NCI-H345 treated with DMSO at 0.1 percent for 48 hours (cell line): ENCODE measurements at regions not wholly inside any gene's neighbourhood (a gene's known extent, or its start where the extent isn't known, plus 50 kb on each side); places are given as distances from the start of the nearest gene placed in this dataset.

Experiments used
- DNase-seq: peaks from one replicate; lab custom pipeline; 2025; ENCODE audit not compliant: unreplicated experiment; lab: John Stamatoyannopoulos, UW

DNA sequence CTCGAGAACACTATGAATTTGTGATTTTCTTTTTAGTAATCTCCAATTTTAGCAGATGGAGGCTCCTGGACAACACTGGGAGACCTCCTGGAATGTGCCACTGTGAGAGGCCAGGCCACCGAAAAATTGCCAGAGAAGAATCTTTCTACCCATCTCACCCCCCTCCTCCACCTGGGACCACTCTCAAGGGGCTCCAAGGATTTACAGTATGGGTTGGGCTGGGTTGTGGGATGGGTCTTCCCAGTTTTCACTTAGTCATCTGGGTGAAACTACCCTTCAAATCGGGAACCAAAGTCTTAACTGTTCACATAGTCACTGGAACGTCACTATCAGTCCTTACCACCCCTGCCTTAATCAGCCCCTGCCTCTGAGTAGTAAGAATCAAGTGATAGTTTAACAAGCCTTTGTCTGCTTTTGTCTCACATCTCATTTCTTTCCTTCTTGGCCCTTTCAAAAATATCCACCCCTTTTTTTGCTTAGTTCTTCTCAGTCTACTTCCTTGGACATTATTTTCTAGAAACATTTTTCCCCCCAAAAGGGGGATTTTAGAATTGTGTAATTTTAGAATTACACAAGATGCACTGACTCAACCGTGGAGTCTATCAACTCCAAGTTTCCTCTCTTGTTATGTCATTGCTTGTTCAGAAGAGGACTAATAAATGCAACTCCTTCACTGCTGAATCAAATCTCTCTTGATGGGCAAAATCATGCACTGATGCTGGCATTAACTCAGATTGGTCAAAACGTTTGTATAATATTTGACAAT, 148.2 kb upstream of the MOCS1 start:
- no peak for DNase-seq

DNA sequence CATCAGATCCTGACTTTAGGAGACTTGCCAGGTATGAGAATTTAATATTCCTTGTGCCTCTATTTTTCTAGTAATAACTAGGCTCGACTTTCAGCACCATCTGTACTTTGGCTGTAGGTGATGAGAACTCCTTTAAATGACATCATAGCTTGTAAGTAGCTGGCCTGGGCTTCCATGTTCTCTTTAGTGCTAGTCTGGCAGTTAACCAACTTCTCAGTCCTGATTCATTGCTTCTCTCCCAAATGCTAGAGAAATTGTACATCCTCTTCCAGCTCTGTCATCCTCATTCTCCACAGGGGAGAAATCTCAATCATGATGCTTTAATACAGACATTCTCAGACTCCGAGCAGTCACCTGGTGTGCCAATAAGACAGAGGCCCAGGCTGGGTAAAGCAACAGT, 143.5 kb upstream of the MOCS1 start:
- DNase-seq = no peak

DNA sequence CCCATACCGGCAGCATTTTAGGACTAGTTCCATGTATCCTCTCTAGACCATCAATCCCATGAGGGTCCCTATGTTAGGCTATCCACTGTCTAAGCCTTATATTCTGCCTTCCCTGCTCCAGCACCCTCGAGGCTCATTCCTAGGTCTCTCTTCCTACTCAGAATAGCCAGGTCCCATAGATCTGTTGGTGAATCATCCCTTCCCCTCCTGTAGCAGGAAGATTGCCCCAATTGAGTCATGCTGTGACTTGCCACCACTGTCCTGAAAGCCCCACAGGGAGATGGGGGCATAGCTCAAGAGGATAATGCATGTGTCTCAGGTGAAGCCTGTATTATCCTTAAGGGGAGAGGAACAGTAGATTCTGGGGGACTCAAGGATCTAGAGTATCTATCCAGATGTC, 143.1 kb upstream of the MOCS1 start:
- no peak for DNase-seq

DNA sequence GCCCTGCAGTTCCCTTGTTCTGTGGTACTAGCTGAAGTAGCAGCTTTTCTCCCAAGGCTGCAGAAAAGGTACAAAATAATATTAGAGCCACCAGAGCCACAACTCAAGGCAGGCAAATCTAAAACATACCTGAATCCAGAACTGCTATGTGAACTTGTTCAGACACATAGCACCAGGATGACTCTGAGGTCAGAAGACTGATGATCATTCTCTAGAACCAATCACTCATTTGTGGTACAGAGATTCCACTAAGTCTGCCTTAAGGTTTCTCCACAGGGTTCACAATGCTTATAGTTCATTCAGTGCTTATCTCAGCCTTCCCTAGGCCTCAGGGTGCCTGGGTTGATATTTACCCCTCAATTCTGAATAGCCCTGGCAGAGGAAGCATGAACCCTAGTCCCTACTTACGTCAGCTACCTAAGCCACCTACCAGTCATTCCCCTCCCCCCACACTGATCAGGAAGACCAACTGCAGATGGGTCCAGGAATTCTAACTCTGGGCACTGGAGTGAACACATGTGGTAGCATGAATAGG, 140.9 kb upstream of the MOCS1 start:
- DNase-seq = no peak

DNA sequence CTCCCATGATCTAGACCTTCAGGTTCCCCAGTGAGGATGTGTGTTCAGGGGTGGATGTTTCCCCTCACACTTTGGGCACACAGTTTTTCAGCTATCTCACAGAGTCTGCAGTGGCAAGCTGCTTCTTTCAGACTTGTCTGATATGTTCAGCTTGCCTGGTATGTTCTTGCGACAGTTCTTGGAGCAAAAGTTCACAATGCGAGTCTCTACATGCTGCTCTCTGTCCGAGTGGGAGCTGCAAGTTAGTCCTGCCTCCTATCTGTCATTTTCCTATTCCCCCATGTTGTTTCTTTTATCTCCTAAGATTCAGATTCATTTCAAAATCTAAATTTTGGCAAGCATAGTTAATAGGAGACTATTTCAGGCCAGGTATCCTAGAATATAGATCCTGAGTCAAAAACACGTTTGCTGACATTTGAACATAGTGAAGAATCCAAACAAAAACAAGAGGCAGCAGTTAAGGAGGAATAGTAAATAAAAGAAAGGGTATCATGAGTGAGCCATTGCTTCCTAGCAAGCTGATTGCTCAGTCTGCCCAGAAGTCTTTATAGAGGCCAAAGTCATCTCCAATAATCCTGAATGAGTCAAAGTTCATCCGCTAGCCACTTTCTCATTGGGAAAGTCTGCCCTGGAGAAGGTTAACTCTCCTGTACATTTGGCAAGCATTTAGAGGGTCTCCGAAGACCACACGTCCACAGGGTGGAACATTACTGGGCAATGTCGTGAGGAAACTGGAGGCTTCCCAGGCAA, 140.2 kb upstream of the MOCS1 start:
- no peak for DNase-seq

DNA sequence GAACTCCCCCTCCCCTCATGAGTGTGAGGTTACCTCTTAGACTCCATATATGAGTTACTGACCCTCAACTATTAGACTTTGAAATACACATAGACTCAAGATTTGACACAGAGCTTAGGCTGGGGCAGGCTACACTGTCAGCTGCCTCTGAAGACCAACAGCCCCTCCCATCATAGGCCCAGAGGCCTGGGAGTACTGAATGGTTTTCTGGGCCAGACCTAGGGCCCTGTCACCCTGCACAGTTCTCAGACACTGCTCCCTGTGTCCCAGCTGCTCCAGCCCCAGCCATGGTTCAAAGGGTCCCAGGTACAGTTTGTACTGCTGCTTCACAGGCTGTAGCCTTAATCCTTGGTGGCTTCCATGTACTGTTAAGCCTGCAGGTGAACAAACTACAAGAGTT, 132.1 kb upstream of the MOCS1 start:
- no peak for DNase-seq

DNA sequence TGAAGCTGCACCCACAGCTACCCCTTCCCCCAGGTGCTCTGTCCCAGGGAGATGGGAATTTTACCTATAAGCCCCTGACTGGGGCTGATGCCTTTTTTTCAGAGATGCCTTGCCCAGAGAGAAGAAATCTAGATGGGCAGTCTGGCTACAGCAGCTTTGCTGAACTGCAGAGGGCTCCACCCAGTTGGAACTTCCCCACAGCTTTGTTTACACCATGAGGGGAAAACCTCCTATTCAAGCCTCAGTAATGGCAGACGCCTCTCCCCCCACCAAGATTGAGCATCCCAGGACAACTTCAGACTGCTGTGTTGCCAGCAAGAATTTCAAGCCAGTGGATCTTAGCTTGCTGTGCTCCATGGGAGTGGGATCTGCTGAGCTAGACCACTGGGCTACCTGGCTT, 122.6 kb upstream of the MOCS1 start:
- DNase-seq = no peak

DNA sequence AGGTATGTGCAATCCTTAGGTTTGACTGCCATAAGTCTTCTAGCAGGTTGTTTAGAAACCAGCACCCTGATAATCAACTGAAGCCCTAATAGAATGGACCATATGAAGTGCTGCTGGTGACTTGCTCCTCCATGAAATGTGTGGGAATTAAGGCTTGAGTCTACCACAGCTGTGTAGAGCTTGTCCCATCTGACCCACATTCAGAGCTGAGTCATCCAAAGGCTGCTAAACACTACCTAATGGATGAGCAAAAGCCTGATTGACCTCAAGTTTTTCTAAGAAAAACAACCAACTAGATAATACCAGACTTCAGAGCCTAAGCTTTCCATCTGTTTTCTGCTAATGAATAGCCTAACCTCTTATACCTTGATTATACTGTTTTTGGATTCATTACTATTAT, 120.3 kb upstream of the MOCS1 start:
- no peak for DNase-seq

DNA sequence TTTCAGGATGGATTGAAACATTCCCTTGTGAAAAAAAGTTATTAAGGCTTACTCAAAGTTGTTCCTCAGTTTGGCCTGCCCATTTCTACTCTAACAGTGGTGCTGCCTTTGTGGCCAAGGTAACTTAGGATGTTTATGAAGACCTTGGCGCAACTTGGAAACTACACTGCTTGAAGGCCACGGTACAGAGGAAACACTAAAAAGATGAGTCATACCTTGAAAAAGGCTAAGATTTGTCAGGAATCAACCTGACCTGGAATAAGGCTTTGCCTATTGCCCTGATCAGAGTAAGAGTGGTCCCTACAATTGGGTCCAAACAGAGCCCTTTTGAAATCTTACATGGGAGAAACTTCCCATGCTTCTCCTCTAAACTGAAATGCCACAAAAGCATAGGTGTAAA, 119.9 kb upstream of the MOCS1 start:
- no peak for DNase-seq

DNA sequence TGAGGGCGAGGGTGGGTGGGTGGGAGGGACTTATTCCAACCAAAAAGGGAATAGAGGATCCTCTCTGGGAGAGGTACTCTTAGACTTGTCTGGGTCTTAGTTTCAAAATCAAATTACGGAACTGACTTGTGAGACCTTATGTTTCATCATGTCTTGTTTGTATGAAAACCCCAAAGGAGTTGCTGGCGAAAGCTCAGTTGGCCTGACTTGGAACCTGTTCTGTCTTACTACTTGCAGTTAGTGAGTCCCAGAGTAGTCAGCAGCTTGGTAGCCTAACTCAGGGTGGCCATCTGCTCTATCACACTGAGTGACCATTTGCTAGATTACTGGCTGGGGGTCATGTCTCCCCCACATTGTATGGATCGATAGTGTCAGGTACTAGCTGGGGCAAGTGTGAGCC, 114.9 kb upstream of the MOCS1 start:
- DNase-seq = no peak

DNA sequence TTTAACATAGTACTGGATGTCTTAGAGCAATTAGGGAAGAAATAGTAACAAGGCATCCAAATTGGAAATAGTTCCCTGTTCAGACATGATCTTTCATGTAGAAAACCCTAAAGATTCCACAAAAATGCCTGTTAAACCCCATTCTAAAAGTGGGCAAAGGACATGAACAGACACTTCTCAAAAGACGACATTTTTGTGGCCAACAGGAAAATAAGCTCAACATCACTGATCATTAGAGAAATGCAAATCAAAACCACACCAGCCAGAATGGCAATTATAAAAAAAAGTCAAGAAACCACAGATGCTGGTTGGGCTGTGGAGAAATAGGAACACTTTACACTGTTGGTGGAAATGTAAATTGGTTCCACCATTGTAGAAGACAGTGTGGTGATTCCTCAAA, 109.9 kb upstream of the MOCS1 start:
- no peak for DNase-seq

DNA sequence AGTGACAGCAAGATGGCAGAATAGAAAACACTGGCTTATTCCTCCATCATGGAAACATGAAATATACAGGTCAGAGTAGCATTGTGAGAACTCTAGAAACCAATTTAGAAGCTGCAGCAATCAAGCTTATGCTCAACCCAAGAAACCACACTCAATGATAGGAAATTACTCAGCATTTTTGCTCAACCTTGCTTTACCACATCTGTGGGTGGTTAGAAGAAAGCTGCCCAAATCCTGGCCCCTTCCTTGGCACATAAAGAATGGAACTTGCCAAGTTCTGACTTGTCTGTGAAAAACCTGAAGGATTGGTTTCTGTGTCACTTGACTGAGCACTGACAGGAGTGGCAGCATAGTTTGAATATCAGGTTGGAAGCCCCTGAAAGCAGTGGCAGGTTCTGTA, 108.0 kb upstream of the MOCS1 start:
- DNase-seq = no peak

DNA sequence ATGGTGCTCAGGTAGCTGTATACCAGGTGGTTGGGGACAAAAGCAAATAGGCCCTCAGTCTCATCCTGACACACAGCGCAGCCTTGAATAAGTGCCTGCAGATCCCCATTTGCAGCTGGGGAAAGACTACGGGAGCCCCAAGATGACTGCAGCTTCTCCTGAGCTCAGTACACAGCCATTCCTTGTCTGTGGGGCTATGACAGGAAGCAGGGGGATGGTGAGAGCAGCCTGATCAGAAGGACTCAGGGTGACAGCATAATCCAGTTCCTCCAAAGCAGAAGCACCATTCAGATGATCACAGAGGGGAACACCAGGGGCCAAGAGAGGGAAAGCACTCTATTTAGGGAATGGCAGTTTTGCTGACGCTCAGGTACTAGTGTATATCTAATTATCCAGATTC, 104.8 kb upstream of the MOCS1 start:
- no peak for DNase-seq

DNA sequence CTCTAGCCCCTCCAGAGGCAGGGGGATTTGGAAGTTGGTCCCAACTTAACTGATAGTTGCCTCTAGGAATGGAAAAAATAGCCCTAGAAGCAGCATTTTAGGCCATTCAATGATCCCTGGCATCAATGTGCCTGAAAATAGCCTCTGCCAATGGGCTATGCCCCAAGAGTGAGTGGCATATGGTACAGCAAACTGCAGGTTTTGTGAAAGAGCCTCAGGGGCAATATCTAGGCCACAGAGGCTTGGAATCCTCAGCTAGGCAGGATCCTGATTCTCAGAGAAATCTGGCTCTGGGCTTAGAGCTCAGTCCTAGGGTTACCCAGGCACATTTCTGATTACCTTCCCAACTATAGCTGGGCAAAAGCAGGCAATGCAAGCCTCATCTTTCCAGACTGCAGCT, 104.4 kb upstream of the MOCS1 start:
- no peak for DNase-seq

DNA sequence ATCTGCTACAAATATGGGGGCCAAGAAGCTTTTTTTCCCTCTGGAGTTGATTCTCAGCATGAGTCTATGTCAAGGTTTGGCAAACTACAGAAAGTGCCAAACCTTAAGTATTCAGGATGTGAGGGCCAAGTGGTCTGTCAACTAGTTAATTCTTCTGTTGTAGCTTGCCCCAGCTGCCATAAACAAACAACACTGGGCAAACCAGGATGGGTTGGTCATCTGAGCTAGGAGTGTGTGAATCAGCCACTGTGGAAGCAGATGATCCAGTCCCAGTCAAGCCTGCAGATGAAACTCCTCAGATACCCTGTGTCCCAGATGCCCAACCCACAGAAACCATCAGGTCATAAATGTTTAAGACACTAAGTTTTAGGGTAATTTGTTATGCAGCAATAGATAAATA, 103.0 kb upstream of the MOCS1 start:
- DNase-seq = no peak

DNA sequence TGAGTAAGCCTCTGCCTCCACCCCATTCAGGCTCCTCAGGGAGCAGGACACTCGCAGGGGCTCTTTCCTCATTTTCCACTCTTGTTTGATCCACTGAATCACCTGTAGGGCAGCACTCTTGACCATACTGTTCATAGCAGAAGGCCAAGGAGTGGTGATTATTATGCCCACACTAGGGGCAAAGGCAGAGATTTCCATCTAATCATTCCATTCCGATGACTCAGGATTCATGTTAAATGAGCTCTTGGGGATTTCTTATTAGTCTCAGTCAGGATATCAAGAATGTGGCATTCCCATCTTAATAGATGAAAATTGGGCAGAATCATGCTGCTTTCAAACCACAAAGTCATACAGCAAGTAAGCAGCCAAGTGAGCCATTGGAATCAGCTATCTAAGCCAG, 101.9 kb upstream of the MOCS1 start:
- no peak for DNase-seq

DNA sequence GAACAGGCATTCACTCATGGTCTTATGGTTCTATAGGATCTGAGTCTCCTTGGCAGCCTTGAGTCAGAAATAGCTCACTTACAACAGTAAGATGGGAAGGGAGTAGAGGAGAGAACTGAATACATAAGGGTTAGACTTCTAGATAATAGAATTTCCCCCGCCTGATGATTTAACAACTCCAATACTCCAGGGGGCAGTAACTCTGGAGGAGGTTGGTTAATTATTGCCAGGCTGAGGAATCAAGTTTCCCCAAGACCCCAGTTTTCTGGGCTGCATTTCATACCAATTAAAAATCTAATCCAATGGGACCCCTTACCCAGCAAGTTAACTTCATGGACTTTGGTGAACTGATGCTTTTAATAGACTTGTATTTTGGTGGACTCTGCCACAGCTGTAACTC, 94.2 kb upstream of the MOCS1 start:
- no peak for DNase-seq

DNA sequence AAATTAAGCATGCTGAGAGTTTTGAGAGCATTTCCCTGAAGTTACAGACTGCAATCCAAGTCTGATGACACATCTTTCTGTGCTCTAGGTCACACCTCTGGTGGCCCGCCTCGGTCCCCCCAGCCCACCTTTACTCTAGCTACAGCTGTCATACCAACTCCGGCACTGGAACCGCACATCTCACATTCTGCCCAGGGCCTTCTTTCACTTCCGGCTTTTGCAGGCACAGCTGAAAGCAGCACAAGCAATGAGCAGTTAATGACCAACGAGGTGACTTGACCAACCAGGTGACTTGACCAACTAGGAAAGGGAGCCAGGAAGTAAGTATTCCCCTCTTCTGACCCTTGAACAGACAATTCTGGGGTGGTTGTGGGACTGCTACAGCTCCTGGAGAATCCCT, 88.6 kb upstream of the MOCS1 start:
- no peak for DNase-seq

DNA sequence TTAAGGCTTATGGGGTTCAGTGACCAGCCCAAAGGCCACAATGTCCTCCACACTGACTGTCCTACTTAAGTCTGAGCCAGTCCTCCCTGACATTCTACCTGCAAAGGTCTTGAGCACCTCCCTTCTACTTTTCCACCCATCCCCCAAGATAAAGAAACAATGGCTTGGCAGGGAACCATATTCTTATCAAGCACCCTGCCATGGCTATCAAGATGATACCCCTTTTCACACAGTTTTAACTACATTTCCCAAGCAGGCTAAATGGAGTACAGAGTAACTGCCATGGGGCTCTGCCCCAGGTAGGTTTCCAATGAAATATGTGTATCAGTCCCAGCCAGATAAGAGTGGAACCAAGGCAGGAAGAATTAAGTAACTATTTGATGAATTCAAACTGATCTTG, 85.9 kb upstream of the MOCS1 start:
- no peak for DNase-seq

DNA sequence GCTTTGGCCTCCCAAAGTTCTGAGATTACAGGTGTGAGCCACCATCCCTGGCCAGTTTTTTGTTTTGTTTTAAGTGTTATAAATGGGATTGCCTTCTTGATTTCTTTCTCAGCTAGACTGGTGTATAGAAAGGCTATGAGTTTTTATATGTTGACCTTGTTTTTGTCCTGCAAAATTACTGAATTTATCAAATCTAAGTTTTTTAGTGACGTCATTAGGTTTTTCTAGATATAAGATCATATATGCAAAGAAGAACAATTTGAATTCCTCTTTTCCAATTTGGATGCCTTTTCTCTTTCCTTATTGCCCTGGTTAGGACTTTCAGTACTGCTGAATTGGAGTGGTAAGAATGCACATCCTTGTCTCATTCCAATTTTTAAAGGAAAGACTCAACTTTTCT, 81.3 kb upstream of the MOCS1 start:
- no peak for DNase-seq

DNA sequence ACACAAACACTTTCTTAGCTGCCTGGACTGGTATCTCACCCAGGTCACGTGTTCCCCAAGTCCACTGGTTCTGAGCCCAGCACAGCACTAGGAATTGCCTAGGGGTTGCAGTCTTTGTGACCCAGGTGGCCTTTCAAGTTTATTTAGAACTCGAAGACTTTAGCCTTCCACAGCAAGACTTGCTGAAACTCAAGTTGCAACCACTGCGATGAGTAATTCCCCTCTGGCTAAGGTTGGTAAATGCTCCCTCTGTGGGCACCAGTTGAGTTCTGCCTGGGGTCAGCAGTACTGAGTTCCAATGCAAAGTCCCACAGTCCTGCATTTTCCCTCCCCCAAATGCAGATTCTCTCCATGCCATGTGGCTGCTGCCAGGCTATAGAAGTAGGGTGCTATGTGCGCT, 77.6 kb upstream of the MOCS1 start:
- no peak for DNase-seq

DNA sequence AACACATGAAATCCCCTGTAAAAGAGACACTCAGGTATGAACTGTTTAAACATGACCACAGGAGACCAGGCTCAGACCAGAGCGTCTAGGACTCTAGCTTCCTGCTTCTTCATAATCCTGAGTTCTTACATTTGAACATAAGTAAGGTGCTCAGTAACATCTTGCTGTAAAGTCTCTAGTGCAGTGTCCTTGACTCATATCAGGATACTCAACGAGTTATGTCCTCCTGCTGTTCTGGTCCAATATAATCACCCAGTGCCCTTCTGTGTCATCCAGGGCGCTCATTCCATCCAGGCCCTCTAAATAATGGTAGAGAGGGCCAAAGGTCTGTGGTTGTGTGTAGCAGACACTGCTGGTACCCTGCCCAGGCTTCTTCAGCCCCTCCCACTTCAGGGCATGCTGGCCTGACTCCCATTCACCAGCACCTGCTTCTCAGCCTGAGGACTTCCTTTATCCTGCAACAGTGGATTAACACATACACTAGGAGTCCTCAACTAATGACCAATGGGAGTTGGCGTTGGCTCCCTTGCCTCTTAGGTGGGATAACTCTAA, 66.8 kb upstream of the MOCS1 start:
- no peak for DNase-seq
